GM23338 (cell line): ENCODE measurements at regions not wholly inside any gene's neighbourhood (a gene's known extent, or its start where the extent isn't known, plus 50 kb on each side); places are given as distances from the start of the nearest gene placed in this dataset.

Experiments
- ATAC-seq: fragments of 200-7000 bp; cut with Tn5 transposase; 3 replicates; pipeline ENCODE4 v1.9.1; 2020
- DNase-seq: peaks from one replicate; pipeline ENCODE4 v3.0.0-alpha.2; 2015; ENCODE audit warnings: low spot score
- H2AFZ ChIP-seq: fragments of 200-600 bp; sonication (generic); 2 replicates; pipeline ENCODE4 v1.8.0; 2016; ENCODE audit warnings: antibody characterized with exemption, mild to moderate bottlenecking, moderate library complexity
- H3F3A ChIP-seq: fragments of 200-600 bp; sonication (generic); replicated peaks from 2 replicates; pipeline ENCODE4 v1.8.0; 2017; ENCODE audit warnings: antibody characterized with exemption, mixed run types, low read depth
- H3K27ac ChIP-seq: fragments of 200-600 bp; sonication (generic); 2 replicates; pipeline ENCODE4 v1.6.1; 2016; ENCODE audit warnings: low read depth
- H3K27me3 ChIP-seq: fragments of 200-600 bp; sonication (generic); 2 replicates; pipeline ENCODE4 v1.8.0; 2016; ENCODE audit warnings: mild to moderate bottlenecking, mixed run types, moderate library complexity; ENCODE audit not compliant: insufficient read depth
- H3K36me3 ChIP-seq: fragments of 200-600 bp; sonication (generic); 2 replicates; pipeline ENCODE4 v1.8.0; 2016; ENCODE audit warnings: mild to moderate bottlenecking; ENCODE audit not compliant: insufficient read depth
- H3K4me1 ChIP-seq: fragments of 200-600 bp; sonication (generic); 2 replicates; pipeline ENCODE4 v1.8.0; 2016; ENCODE audit warnings: mild to moderate bottlenecking, moderate library complexity; ENCODE audit not compliant: insufficient read depth
- H3K4me2 ChIP-seq: fragments of 200-600 bp; sonication (generic); 2 replicates; pipeline ENCODE4 v1.7.1; 2017; ENCODE audit warnings: mixed run types
- H3K4me3 ChIP-seq: fragments of 200-600 bp; sonication (generic); 2 replicates; pipeline ENCODE4 v1.6.1; 2016; ENCODE audit warnings: mixed run types
- H3K79me2 ChIP-seq: fragments of 200-600 bp; sonication (generic); replicated peaks from 2 replicates; pipeline ENCODE4 v1.8.0; 2017; ENCODE audit warnings: mild to moderate bottlenecking; ENCODE audit not compliant: insufficient read depth
- H3K9me2 ChIP-seq: fragments of 200-600 bp; sonication (generic); 2 replicates; pipeline ENCODE4 v1.8.0; 2017; ENCODE audit not compliant: insufficient read depth
- H4K20me1 ChIP-seq: fragments of 200-600 bp; sonication (generic); replicated peaks from 2 replicates; pipeline ENCODE4 v1.8.0; 2017; ENCODE audit warnings: mild to moderate bottlenecking; ENCODE audit not compliant: insufficient read depth
- H3K27ac Mint-ChIP-seq: 2 replicates; pipeline ENCODE4 v1.8.0; 2020; ENCODE audit warnings: inconsistent platforms, mild to moderate bottlenecking, moderate library complexity, mixed read lengths
- H3K27me3 Mint-ChIP-seq: 3 replicates; pipeline ENCODE4 v1.8.0; 2022; ENCODE audit warnings: low read depth, mild to moderate bottlenecking, moderate library complexity, mixed read lengths, inconsistent platforms; ENCODE audit not compliant: insufficient read depth, poor library complexity
- H3K36me3 Mint-ChIP-seq: 3 replicates; pipeline ENCODE4 v1.8.0; 2021; ENCODE audit warnings: low read depth, mild to moderate bottlenecking, inconsistent platforms, moderate library complexity, mixed read lengths
- H3K4me1 Mint-ChIP-seq: 3 replicates; pipeline ENCODE4 v1.8.0; 2020; ENCODE audit warnings: mild to moderate bottlenecking, inconsistent platforms, mixed read lengths
- H3K4me3 Mint-ChIP-seq: 3 replicates; pipeline ENCODE4 v1.8.0; 2021; ENCODE audit warnings: moderate library complexity, mild to moderate bottlenecking, inconsistent platforms, mixed read lengths
- H3K9me3 Mint-ChIP-seq: 3 replicates; pipeline ENCODE4 v1.8.0; 2020; ENCODE audit warnings: moderate library complexity, mild to moderate bottlenecking, inconsistent platforms, mixed read lengths
- CREB1 ChIP-seq: fragments of 250-450 bp; sonication (Bioruptor Pico); IDR thresholded peaks from 2 replicates; pipeline ENCODE4 v1.5.0; 2020; ENCODE audit warnings: low read depth, mild to moderate bottlenecking, moderate library complexity
- EZH2phosphoT487 ChIP-seq: fragments of 200-600 bp; sonication (generic); IDR thresholded peaks from one replicate; pipeline ENCODE4 v1.8.1; 2018; ENCODE audit warnings: antibody characterized with exemption; ENCODE audit not compliant: unreplicated experiment
- JUNB ChIP-seq: IDR thresholded peaks from one replicate; pipeline ENCODE4 v1.6.1; 2016; ENCODE audit warnings: antibody characterized with exemption; ENCODE audit not compliant: unreplicated experiment
- POLR2AphosphoS5 ChIP-seq: IDR thresholded peaks from 2 replicates; pipeline ENCODE4 v1.6.1; 2016; ENCODE audit warnings: antibody characterized with exemption, low read depth
- STAT1 ChIP-seq: IDR thresholded peaks from one replicate; pipeline ENCODE4 v1.6.1; 2016; ENCODE audit warnings: antibody characterized with exemption; ENCODE audit not compliant: unreplicated experiment
- ZNF462 ChIP-seq: fragments of 250-450 bp; sonication (Bioruptor Pico); IDR thresholded peaks from 2 replicates; pipeline ENCODE4 v1.5.0; 2020; ENCODE audit warnings: mild to moderate bottlenecking, moderate library complexity
- TF ChIP-seq, protein P1 (sequence below): IDR thresholded peaks from 2 replicates; pipeline ENCODE4 v1.6.1; 2016; ENCODE audit warnings: antibody characterized with exemption

DNA sequence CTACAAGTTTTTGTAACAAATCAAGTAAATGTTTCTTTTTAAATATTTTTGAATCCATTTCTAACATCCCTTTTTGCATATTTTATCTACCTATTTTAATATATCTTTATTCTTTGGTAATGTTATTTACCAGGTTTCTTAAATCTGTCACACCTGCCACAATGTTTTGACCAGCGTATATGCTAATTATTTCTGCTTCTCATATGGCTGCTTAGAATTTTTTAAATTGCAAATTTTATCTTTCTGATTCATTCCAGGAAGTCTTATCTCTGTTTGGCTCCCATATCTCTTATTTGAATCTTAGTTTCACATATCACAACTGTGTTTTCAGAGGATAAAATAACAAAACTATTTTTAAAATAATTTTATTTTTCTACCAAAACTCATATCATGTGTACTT is 1411.1 kb downstream of the KCNT2 start (continued):
- TF ChIP-seq ZNF462 (no peak), CREB1 (no peak), STAT1 (no peak), POLR2AphosphoS5 (no peak), JUNB (no peak)
- TF ChIP-seq, protein P1, sequence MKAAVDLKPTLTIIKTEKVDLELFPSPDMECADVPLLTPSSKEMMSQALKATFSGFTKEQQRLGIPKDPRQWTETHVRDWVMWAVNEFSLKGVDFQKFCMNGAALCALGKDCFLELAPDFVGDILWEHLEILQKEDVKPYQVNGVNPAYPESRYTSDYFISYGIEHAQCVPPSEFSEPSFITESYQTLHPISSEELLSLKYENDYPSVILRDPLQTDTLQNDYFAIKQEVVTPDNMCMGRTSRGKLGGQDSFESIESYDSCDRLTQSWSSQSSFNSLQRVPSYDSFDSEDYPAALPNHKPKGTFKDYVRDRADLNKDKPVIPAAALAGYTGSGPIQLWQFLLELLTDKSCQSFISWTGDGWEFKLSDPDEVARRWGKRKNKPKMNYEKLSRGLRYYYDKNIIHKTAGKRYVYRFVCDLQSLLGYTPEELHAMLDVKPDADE = no peak

- no peak for DNase-seq
- peaks cover 10% of the 10 kb centered on the region; the same call in 2 of the 3 replicates for H3K4me1 Mint-ChIP-seq
- 0 out of 2 replicates have a peak overlapping the region, but pooled peaks have one; percentile 22 for H3K27ac Mint-ChIP-seq
- H3K27me3 Mint-ChIP-seq = no peaks in the 10 kb centered on the region
- no peaks in the 10 kb centered on the region for H4K20me1 ChIP-seq
- H3K36me3 ChIP-seq = no peaks in the 10 kb centered on the region
- no peaks in the 10 kb centered on the region for H3K27me3 ChIP-seq
- no peaks in the 10 kb centered on the region for H3K79me2 ChIP-seq
- H3K4me1 ChIP-seq = peaks cover 5% of the 10 kb centered on the region; the same call in 1 of the 2 replicates
- H3K36me3 Mint-ChIP-seq = no peaks in the 10 kb centered on the region
- peak overlapping the region; percentile 67 for H2AFZ ChIP-seq
- no peak overlapping the region for H3K4me2 ChIP-seq
- no peak for ATAC-seq
- H3K9me3 Mint-ChIP-seq = no peaks in the 10 kb centered on the region
- no peak for TF ChIP-seq EZH2phosphoT487
- TF ChIP-seq ZNF462 = no peak
- no peaks in the 10 kb centered on the region for H3F3A ChIP-seq
- H3K4me3 ChIP-seq = no peak overlapping the region
- no peaks in the 10 kb centered on the region for H3K9me2 ChIP-seq
- no peak overlapping the region for H3K27ac ChIP-seq
- no peak overlapping the region for H3K4me3 Mint-ChIP-seq
These were observed 1412.7 kb downstream of the KCNT2 start for GRCh38 chr1:195195423-195196057.
